Right forelimb (tissue), 1 donor: ENCODE measurements at regions not wholly inside any gene's neighbourhood (a gene's known extent, or its start where the extent isn't known, plus 50 kb on each side); places are given as distances from the start of the nearest gene placed in this dataset.

ENCODE experiments used
- DNase-seq: peaks from one replicate; pipeline ENCODE4 v3.0.0-alpha.2; 2018

DNA sequence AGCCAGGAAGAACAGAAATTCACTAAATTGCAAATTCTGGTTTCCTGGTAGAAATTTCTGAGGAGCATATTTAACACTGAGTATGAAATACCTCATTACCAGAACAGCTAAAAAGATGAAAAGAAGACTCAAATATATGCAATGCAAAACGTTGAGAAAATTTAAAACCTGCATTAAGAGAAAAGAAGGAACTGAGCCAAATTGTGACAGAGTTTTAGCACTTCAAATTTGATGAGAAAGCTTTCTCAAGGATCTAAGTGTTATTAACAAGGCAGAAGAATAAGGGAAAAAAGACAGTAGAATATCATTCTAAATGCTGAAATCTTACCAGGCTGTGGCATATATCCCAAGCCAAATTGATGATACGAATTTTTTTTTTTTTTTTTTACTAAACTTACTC, 443.0 kb downstream of the COL12A1 start:
- DNase-seq, result no peak

DNA sequence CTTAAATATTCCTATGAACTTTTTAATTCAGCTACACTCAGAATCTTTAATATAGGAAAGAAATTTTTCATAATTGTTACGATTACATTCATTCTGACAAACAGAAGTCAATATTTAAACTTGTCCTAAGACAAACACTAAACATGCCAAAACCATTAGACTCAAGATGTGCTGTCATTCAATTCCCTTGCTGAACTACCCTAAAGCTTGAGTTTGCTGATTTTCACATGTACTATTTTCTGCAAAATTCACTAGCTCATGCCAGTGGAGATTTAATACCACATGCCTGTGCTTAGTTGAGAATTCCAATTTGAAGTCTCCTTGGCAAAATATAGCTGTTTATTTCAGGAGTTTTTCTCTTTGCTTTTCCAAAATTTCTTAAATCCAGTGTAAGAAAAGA, 448.0 kb downstream of the COL12A1 start:
- no peak for DNase-seq

DNA sequence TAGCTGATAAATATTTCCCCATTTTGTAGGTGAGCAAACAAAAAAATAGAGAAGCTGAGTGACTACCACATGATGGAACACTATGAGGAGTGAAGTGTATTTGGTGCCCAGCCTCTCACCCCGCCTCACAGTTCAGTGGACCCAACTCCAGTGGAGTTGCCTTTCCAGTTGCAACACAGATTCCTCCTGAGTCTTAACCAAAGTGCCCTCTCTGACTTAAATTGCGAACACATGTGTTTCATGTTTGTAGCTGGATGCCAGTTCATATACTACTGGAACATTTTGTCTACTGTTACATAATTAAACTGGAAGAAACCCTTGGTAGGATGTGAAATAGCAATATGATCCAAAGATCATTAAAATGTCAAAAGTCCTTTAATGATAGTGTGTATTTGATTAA, 448.9 kb downstream of the COL12A1 start:
- no peak for DNase-seq

- no peak for DNase-seq
These were observed 450.1 kb downstream of the COL12A1 start for GRCh38 chr6:74755778-74756177.

- no peak for DNase-seq
These were observed 450.7 kb downstream of the COL12A1 start for GRCh38 chr6:74755196-74755595.

- no peak for DNase-seq
These were observed 451.8 kb downstream of the COL12A1 start for GRCh38 chr6:74753883-74754600.

DNA sequence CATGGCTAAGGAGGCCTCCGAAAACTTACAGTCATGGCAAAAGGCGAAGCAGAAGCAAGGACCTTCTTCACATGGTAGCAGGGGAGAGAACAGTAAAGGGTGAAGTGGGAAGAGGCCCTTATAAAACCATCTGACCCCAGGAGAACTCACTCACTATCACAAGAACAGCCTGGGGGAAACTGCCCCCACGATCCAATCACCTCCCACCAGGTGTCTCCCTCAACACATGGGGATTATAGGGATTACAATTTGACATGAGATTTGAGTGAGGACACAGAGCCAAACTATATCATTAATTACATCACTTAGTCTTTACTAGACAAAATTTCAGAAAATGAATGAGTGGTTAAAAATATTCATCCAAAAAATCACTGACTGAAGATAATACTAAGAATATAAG, 453.6 kb downstream of the COL12A1 start:
- no peak for DNase-seq

DNA sequence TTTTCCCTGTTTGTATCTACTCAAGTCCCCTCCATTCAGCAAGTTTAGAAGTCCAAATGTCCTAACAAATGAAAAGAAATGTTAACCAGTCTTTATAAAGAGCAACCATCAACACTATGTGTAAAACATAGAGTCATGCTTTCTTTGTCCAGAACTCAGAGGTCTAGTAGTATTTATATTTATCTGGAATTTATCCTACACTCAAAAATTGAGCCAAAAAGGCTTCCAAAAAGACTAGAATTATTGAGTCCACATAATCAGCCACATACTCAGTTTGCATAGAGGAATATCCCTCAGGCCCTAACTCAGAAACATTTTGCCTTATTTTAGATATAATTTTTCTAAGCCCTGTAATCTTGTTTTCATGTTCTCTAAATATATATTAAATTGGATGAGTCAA, 455.0 kb downstream of the COL12A1 start:
- DNase-seq, result no peak

DNA sequence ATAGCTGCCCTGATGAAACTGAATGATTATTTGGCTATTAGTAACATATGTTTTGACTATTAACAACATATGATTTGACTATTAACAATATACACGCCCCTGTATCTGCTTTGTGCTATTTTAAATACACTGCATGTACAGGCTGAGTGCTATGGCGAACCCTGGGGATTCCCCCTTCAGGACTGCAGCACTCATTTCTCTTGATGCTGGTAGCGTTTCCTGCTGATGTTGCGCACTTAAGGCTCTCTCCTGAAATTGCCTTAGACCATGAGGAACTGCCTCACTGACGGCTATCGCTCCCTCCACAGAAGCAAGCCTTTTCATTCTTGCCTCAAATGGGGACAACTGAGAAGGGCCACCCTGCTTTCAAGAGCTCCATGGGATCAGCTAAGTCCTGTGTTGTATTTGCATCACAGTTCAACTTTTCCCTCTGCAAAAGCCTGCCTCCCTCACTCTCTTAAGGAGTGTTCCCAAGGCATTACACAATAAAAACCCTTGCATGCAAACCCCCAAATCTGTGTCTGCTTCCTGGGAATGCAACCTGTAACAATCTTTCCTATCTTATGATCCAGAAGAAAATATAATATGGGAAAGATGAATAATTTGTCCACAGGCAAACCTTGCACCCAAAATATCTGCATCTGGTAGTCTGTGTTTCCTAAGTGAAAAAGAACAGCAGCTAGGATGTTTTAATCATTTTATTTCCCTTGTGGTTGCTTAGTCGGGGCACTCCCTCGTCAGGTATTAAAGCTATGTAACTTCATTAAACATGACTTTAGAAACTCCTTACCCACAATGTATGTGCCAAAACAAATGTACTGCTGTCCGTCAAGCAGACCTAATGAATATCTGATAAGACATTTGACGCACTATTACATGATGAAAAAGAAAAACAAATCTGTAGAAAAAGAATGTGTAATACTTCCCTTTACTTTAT, 456.4 kb downstream of the COL12A1 start:
- no peak for DNase-seq

GRCh38 chr6:74745670-74746069, 460.2 kb downstream of the COL12A1 start:
- no peak for DNase-seq

GRCh38 chr6:74742793-74743508, 462.9 kb downstream of the COL12A1 start:
- no peak for DNase-seq

GRCh38 chr6:74741646-74742045, 464.2 kb downstream of the COL12A1 start:
- DNase-seq, result no peak

DNA sequence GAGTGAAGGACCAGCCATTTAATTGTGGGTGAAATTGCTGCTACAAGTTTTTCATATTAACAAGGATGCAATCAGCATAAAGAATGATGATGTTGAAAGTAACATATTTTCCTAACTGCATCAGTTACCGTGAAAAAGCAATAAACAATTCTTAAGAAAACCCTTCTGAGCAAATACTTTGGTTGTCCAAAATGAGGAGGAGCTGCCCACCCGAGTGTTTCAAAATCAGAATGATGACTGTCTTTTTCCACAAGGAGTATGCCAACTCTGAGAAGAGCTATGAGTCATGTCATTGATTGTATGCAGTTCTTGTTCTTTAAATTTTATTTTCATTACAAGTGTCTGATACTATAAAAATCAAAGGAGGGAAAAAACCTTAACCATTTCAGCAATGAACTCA, 470.5 kb downstream of the COL12A1 start:
- DNase-seq, result no peak

DNA sequence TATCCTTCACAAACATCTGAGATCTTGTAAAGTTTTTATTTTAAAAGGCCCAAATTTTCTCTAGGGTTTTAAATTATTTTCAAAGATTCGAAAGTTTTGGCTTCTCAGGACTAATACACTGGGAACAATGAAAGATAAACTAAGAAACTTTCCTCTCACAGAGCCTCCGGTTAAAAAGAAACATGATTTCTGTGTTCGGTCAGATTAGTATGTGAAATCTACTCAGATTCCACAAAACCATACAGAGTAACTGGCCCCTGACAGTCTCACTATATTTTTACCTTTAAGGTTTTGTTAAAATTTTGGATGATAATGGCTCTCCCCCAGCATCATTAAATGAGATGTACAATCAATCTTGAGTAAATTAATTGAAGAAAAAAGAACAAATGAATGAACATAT, 471.0 kb downstream of the COL12A1 start:
- DNase-seq, result no peak

DNA sequence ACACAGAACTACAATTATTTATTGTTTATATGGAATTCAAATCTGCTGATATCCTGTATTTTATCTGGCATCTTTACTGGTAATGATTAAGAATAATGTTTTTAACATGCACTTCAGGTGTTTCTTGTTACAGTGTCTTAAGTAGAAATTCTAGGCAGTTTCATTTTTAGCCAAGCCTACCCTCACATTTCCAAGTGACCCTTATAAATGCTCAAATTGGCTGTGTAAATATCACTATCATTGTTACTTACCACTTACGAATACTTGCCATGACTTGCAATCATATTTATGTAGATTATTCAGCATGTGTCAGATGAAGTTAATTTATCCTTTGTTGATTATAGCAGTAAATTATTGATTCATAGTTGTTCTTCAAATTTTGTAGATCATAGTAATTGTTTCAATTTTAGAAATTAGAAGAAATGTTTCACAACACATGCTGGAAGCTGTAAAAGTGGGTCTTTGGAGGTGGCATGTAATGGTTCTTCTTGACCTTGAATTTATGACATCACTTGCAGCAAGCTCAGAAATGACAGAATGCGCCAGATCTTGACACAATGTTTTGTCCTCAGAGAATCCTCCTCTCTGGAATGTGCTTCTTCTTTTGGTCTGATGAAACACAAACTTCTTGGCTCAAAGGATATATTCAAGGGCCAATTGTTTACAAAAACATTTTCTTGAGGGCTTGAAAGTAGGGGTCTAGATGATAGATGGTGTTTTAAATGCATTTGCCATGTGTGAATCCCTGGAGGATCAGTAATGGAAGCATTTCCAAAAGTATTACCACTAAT, 471.8 kb downstream of the COL12A1 start:
- DNase-seq, result no peak

- no peak for DNase-seq
These were observed 473.9 kb downstream of the COL12A1 start for GRCh38 chr6:74731931-74732330.

DNA sequence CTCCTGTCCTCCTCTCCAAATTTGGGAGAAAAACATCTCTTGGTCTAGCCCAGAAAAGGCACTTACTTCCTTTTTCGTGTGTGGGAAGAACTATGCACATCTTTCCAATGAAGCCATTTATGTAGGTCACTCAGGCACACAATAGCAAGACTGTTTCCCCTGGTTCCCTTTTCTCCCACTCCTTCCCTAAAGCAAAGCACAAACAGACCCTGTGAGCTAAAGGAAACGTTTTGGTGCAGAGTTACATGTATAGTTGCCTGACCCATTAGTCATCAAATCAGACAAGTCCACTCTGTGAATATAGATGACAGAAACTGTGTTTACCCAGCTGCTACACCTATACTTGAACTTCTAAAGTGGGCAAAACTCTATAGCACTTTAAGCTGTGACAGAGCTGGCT, 474.6 kb downstream of the COL12A1 start:
- no peak for DNase-seq

DNA sequence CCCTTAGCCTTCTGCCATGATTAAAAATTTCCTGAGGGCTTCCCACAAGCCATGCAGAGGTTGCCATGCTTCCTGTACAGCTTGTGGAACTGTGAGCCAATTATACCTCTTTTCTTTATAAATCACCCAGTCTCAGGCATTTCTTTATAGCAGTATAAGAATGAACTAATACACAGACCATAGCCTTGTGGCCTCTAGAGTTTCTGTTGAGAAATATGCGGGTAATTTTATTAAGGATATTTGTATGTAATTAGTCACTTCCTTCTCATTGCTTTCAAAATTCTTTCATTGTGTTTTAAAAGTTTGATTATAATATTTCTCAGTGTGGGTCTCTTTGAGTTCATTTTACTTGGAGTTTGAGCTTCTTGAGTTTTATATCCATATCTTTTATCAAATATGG, 484.9 kb downstream of the COL12A1 start:
- no peak for DNase-seq

GRCh38 chr6:74717591-74717990, 488.3 kb downstream of the COL12A1 start:
- no peak for DNase-seq

DNA sequence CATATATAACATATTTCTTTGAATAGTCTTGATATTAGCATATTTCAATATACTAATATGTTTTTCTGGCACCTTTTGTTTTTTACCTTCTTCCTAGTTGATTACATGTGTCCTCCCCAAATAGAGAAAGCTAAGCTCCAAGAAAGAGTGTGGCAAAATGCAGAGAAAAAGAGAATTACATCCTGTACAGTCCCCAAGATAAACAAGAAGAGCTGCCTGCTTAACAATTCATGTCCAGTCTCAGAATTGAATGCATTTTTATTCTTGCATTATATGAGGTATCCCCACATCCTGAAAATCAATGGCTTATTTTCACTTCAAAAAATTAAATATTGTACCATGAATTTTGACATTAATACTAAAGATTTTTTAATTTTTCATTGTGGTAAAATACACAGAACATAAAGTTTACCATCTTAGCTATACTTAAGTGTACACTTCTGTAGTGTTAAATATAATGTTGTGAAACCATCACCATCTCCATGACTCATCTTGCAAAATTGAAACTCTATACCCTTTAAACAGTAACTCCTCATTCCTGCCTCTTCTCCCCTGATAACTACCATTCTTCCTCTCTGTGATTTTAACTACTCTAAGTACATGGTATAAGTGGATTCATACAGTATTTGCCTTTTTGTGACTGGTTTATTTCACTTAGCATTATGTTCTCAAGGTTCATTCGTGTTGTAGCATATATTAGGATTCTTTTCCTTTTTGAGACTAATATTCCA, 490.3 kb downstream of the COL12A1 start:
- no peak for DNase-seq

- DNase-seq, result no peak
These were observed 491.9 kb downstream of the COL12A1 start for GRCh38 chr6:74713941-74714340.

DNA sequence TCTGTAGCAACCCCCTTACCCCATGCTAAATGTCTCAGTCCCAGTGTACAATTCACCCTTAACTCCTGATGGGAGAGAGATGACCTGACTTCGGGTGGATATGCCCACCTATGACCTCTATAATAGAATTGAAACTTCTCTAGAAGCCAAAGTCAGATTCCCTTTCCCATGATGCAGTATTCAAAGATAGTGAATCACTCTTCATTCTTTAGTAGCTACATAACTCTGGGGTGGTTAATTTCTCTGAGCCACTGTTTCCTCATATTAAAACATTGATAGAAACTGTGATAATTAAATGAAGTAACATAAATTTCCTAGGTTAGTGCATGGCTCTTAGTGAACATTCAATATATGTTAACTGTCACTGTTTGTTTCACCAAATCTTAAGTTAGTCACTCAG, 500.4 kb downstream of the COL12A1 start:
- DNase-seq, result no peak
